Trophoblast cell (in vitro differentiated cells and primary cell): ENCODE measurements at regions not wholly inside any gene's neighbourhood (a gene's known extent, or its start where the extent isn't known, plus 50 kb on each side); places are given as distances from the start of the nearest gene placed in this dataset.
"Not testable (repeated sequence)": the region's sequence is repeated elsewhere in the genome, so short reads cannot be mapped to it uniquely, and the experiment has no call there.

ENCODE experiments used
- DNase-seq, 2 donors: peaks; one replicate each; pipeline ENCODE4 v3.0.0-alpha.2; 2016
- H2AFZ ChIP-seq: 2 replicates; pipeline ENCODE4 v1.6.1; 2013; ENCODE audit warnings: low read length, moderate library complexity, mild to moderate bottlenecking; ENCODE audit not compliant: insufficient read depth, poor library complexity
- H2AK5ac ChIP-seq: 2 replicates; pipeline ENCODE4 v1.6.1; 2013; ENCODE audit warnings: mild to moderate bottlenecking, low read length
- H2BK120ac ChIP-seq: 2 replicates; pipeline ENCODE4 v1.6.1; 2013; ENCODE audit warnings: low read length, mild to moderate bottlenecking, moderate library complexity; ENCODE audit not compliant: insufficient read depth, poor library complexity
- H2BK12ac ChIP-seq: 2 replicates; pipeline ENCODE4 v1.6.1; 2013; ENCODE audit warnings: mild to moderate bottlenecking, low read length, moderate library complexity
- H2BK5ac ChIP-seq: 2 replicates; pipeline ENCODE4 v1.6.1; 2013; ENCODE audit warnings: low read length, low read depth, moderate library complexity, mild to moderate bottlenecking; ENCODE audit not compliant: poor library complexity
- H3K14ac ChIP-seq: 2 replicates; pipeline ENCODE4 v1.6.1; 2013; ENCODE audit warnings: mild to moderate bottlenecking, low read length
- H3K18ac ChIP-seq: 2 replicates; pipeline ENCODE4 v1.6.1; 2013; ENCODE audit warnings: mild to moderate bottlenecking, low read length
- H3K23ac ChIP-seq: 2 replicates; pipeline ENCODE4 v1.6.1; 2013; ENCODE audit warnings: low read length
- H3K27ac ChIP-seq: 2 replicates; pipeline ENCODE4 v1.5.1; 2013; ENCODE audit warnings: low read depth, mild to moderate bottlenecking, inconsistent platforms, low read length, moderate library complexity
- H3K27me3 ChIP-seq: 2 replicates; pipeline ENCODE4 v1.6.1; 2013; ENCODE audit warnings: inconsistent platforms, mild to moderate bottlenecking, low read length, moderate library complexity; ENCODE audit not compliant: insufficient read depth
- H3K36me3 ChIP-seq, 2 experiments: 1 replicate in 1 of 2; 2 replicates in 1 of 2; pipeline ENCODE4 v1.6.1; 2013; ENCODE audit warnings: low read length in 2 of 2, mild to moderate bottlenecking in 2 of 2, moderate library complexity in 1 of 2; ENCODE audit not compliant: insufficient read depth in 2 of 2, control insufficient read depth in 1 of 2
- H3K4ac ChIP-seq: 2 replicates; pipeline ENCODE4 v1.6.1; 2013; ENCODE audit warnings: low read depth, mild to moderate bottlenecking, low read length, moderate library complexity
- H3K4me1 ChIP-seq, 2 experiments: 1 replicate in 1 of 2; 2 replicates in 1 of 2; pipeline ENCODE4 v1.6.1; 2013; ENCODE audit warnings: low read length in 2 of 2, mild to moderate bottlenecking in 2 of 2, moderate library complexity in 1 of 2; ENCODE audit not compliant: insufficient read depth in 2 of 2, control insufficient read depth in 1 of 2
- H3K4me2 ChIP-seq: 2 replicates; pipeline ENCODE4 v1.6.1; 2013; ENCODE audit warnings: inconsistent platforms, mild to moderate bottlenecking, low read length, moderate library complexity
- H3K4me3 ChIP-seq: 2 replicates; pipeline ENCODE4 v1.5.1; 2013; ENCODE audit warnings: mild to moderate bottlenecking, low read depth, low read length, inconsistent platforms
- H3K79me1 ChIP-seq: one replicate; pipeline ENCODE4 v1.6.1; 2013; ENCODE audit warnings: low read length
- H3K79me2 ChIP-seq: 2 replicates; pipeline ENCODE4 v1.6.1; 2013; ENCODE audit warnings: low read length, mild to moderate bottlenecking; ENCODE audit not compliant: control insufficient read depth, insufficient read depth, poor library complexity
- H3K9ac ChIP-seq: 2 replicates; pipeline ENCODE4 v1.6.1; 2013; ENCODE audit warnings: mild to moderate bottlenecking, low read length
- H3K9me3 ChIP-seq: 2 replicates; pipeline ENCODE4 v1.6.1; 2013; ENCODE audit warnings: low read depth, mild to moderate bottlenecking, control low read depth, inconsistent platforms, low read length; ENCODE audit not compliant: insufficient read depth
- H4K12ac ChIP-seq: 2 replicates; pipeline ENCODE4 v1.6.1; 2013; ENCODE audit warnings: low read depth, mild to moderate bottlenecking, low read length, moderate library complexity
- H4K8ac ChIP-seq: 2 replicates; pipeline ENCODE4 v1.6.1; 2013; ENCODE audit warnings: low read depth, mild to moderate bottlenecking, low read length, moderate library complexity
- H4K91ac ChIP-seq: one replicate; pipeline ENCODE4 v1.6.1; 2013; ENCODE audit warnings: low read depth, mild to moderate bottlenecking, low read length, moderate library complexity
- WGBS: extraction: QIAGEN DNeasy Blood & Tissue Kit; methylation state at CpG from one replicate; pipeline ENCODE4 v1.1.7; 2013; ENCODE audit warnings: missing lambda C conversion rate; ENCODE audit not compliant: insufficient read length, insufficient coverage; ENCODE audit errors: extremely low coverage; 5-methylcytosine and 5-hydroxymethylcytosine counted together

DNA sequence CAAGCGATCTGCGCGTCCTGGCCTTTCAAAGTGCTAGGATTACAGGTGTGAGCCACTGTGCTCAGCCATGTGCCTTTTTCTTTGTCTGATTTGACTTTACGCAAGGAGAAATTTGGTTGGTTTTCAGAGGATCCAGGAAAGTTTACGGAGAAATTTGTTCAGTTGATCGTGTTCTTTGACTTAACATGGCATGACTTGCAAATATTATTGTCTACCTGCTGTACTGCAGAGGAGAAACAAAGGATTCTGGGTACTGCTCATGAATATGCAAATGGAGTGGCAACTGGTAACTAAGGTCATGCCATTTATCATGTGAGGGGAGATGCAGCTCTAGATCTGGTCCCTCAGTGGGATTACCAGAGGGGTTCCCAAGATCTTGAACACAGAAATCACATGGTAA, 68.8 kb upstream of the CHD6 start:
- WGBS: no CpG with 5 or more reads among the region's 6 CpGs

DNA sequence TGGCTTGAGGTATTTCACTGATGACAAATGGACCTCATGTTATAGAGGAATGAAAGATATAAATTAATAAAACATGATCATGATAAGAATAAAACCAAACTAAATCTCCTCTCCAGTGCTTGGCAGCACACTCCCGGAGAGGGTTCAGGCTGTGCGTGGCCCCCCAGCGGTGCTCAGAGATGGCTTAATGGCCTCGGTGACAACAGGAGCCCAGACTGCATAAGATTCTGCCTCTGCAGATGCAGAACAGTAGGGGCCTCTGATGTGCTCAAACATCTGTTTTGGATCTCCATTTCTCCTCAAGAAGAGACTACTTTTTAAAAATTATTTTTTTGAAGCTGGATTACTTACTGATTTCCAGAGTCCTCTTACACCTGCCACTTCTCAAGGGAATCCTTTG, 67.0 kb upstream of the CHD6 start:
- H2BK12ac ChIP-seq, H3K4me2 ChIP-seq, H3K4me1 ChIP-seq, DNase-seq, H4K8ac ChIP-seq, H3K9ac ChIP-seq, H2AK5ac ChIP-seq, H3K14ac ChIP-seq, H3K4me3 ChIP-seq, H2BK120ac ChIP-seq, H2BK5ac ChIP-seq, H3K23ac ChIP-seq, H3K36me3 ChIP-seq, H3K27ac ChIP-seq, H2AFZ ChIP-seq, H3K9me3 ChIP-seq, H3K18ac ChIP-seq, H3K79me2 ChIP-seq, H3K79me1 ChIP-seq, H3K27me3 ChIP-seq, H3K4ac ChIP-seq, H4K91ac ChIP-seq, H4K12ac ChIP-seq: not testable (repeated sequence)
- no CpG with 5 or more reads among the region's 4 CpGs for WGBS

More for the DNA sequence above, 68.8 kb upstream of the CHD6 start:
- no peak overlapping the region for H4K8ac ChIP-seq
- H3K9me3 ChIP-seq: no peaks in the 10 kb centered on the region
- no peak overlapping the region for H3K4me3 ChIP-seq
- no peak overlapping the region for H4K12ac ChIP-seq
- H3K27ac ChIP-seq: no peak overlapping the region
- H3K27me3 ChIP-seq: no peaks in the 10 kb centered on the region
- no peak overlapping the region for H3K9ac ChIP-seq
- no peaks in the 10 kb centered on the region for H3K36me3 ChIP-seq
- H3K4ac ChIP-seq: no peak overlapping the region
- no peak overlapping the region for H2AFZ ChIP-seq
- no peak overlapping the region for H3K23ac ChIP-seq
- no peak overlapping the region for H3K14ac ChIP-seq
- no peaks in the 10 kb centered on the region for H3K4me1 ChIP-seq
- DNase-seq: no peak
- no peak overlapping the region for H2AK5ac ChIP-seq
- H2BK120ac ChIP-seq: no peak overlapping the region
- H2BK12ac ChIP-seq: no peak overlapping the region
- H3K79me1 ChIP-seq: no peaks in the 10 kb centered on the region
- H3K4me2 ChIP-seq: no peak overlapping the region
- no peak overlapping the region for H2BK5ac ChIP-seq
- H3K79me2 ChIP-seq: no peaks in the 10 kb centered on the region
- no peak overlapping the region for H3K18ac ChIP-seq
- H4K91ac ChIP-seq: no peak overlapping the region

- Histone ChIP-seq H3K79me1 (no peaks in the 10 kb centered on the region), H3K9ac (no peak overlapping the region), H3K27me3 (no peaks in the 10 kb centered on the region), H3K4me3 (no peak overlapping the region), H2AFZ (no peak overlapping the region), H2BK12ac (no peak overlapping the region), H3K9me3 (no peaks in the 10 kb centered on the region), H3K4ac (no peak overlapping the region), H2AK5ac (no peak overlapping the region), H4K91ac (no peak overlapping the region), H3K23ac (no peak overlapping the region), H3K4me2 (no peak overlapping the region), H3K36me3 (no peaks in the 10 kb centered on the region), H3K14ac (no peak overlapping the region), H3K4me1 (no peaks in the 10 kb centered on the region), H3K27ac (no peak overlapping the region), H4K8ac (no peak overlapping the region), H4K12ac (no peak overlapping the region), H2BK5ac (no peak overlapping the region), H2BK120ac (no peak overlapping the region), H3K79me2 (no peaks in the 10 kb centered on the region), H3K18ac (no peak overlapping the region)
- WGBS: no CpG with 5 or more reads among the region's 2 CpGs
- DNase-seq: no peak
These were observed 60.6 kb upstream of the CHD6 start for GRCh38 chr20:41678799-41679198.

GRCh38 chr20:41672282-41672681, 54.1 kb upstream of the CHD6 start:
- Histone ChIP-seq H3K18ac (no peak overlapping the region), H2AFZ (no peak overlapping the region), H3K14ac (no peak overlapping the region), H3K27ac (no peak overlapping the region), H3K4ac (no peak overlapping the region), H3K36me3 (no peaks in the 10 kb centered on the region), H2AK5ac (no peak overlapping the region), H3K79me2 (no peaks in the 10 kb centered on the region), H4K12ac (no peak overlapping the region), H3K27me3 (no peaks in the 10 kb centered on the region), H2BK120ac (no peak overlapping the region), H3K9me3 (no peaks in the 10 kb centered on the region), H3K79me1 (no peaks in the 10 kb centered on the region), H3K23ac (no peak overlapping the region), H3K4me2 (no peak overlapping the region), H4K91ac (no peak overlapping the region), H3K9ac (no peak overlapping the region), H2BK5ac (no peak overlapping the region), H3K4me1 (no peaks in the 10 kb centered on the region), H3K4me3 (no peak overlapping the region), H2BK12ac (no peak overlapping the region), H4K8ac (no peak overlapping the region)
- no CpG with 5 or more reads among the region's 3 CpGs for WGBS
- DNase-seq: no peak
